ENCODE measurements at regions not wholly inside any gene's neighbourhood (a gene's known extent, or its start where the extent isn't known, plus 50 kb on each side); places are given as distances from the start of the nearest gene placed in this dataset.

- DNase-seq (ENCODE audit: low read depth in 4 of 4, low spot score in 1 of 4), result no peak
Measured at GRCh38 chr13:52975969-52976368, 52.6 kb upstream of the OLFM4 start.

DNA sequence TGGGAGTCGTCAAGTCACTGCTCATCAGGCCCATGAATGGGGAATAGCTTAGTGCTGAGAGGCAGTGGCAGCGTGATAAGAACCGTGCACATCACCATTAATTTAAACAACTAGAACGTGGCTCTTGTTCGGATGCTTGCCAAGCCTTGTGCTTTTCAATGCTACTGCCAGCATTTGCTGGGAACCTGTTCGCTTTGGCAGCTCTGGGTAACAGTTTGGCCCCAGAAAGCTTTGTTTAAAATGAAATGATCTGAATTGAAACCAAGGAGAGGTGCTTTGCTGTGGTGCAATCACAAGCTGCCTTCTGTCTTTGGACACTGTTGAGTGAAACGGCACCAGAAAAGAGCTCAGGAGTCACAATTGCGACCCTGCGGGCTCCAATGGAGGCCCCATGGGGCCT lies 53.5 kb upstream of the OLFM4 start:
- DNase-seq (ENCODE audit: low read depth in 4 of 4, low spot score in 1 of 4), result no peak

GRCh38 chr13:52974711-52975110 lies 53.9 kb upstream of the OLFM4 start:
- DNase-seq (ENCODE audit: low read depth in 4 of 4, low spot score in 1 of 4), result no peak

- DNase-seq (ENCODE audit: low read depth in 4 of 4, low spot score in 1 of 4), result no peak
Measured at GRCh38 chr13:52969373-52969772, 59.2 kb upstream of the OLFM4 start.

DNA sequence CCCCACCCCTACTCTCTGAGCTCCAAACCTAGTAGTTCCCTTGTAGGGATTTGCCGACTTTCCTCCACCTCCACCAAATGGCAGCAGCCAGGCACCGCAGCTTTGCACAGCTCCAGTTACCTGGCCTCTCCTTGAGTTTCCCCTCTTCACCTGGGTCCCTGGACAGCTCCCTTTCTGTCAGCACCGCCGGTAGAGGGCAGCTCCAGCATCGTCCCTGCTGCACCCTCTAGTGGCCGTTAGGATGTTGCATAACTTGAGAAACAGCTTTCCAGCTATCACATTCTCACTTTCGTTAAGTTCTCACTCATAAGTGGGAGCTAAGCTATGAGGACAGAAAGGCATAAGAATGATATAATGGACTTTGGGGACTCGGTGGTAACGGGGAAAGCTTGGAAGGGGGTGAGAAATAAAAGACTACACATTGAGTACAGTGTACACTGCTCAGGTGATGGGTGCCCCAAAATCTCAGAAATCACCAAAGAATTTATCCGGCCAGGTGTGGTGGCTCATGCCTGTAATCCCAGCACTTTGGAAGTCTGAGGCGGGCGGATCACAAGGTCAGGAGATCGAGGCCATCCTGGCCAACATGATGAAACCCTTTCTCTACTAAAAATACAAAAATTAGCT lies 60.4 kb upstream of the OLFM4 start:
- DNase-seq (ENCODE audit: low read depth in 4 of 4, low spot score in 1 of 4), result peak; percentile 9 to 50 (median 37)

GRCh38 chr13:52961987-52962386 lies 66.6 kb upstream of the OLFM4 start:
- DNase-seq (ENCODE audit: low read depth in 4 of 4, low spot score in 1 of 4), result no peak

GRCh38 chr13:52961256-52961910 lies 67.2 kb upstream of the OLFM4 start:
- DNase-seq (ENCODE audit: low read depth in 4 of 4, low spot score in 1 of 4), result no peak

DNA sequence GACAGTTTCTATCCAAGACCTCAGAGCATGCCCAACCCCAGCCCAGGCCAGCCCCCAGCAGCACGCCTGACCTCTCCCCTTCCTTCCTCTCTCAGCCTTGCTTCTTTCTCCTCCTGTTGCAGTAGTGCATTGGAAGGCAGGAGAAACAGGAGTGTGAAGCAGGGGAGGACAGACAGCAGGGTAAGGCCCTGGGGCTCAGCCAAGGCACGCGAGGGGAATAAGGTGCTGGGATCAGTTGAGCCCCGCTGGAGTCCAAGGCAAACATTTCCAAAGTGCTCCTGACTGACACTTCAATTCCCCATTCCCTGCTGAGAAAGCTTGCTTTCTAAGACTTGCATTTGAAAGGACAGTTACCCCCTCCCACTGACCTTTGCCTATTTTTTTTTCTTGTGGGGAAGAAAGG lies 73.1 kb upstream of the OLFM4 start:
- no peak for DNase-seq (ENCODE audit: low read depth in 4 of 4, low spot score in 1 of 4)

- no peak for DNase-seq (ENCODE audit: low read depth in 4 of 4, low spot score in 1 of 4)
Measured at GRCh38 chr13:52954838-52955237, 73.8 kb upstream of the OLFM4 start.

- no peak for DNase-seq (ENCODE audit: low read depth in 4 of 4, low spot score in 1 of 4)
Measured at GRCh38 chr13:52950436-52950956, 78.1 kb upstream of the OLFM4 start.

- no peak for DNase-seq (ENCODE audit: low read depth in 4 of 4, low spot score in 1 of 4)
Measured at GRCh38 chr13:52949742-52950141, 78.9 kb upstream of the OLFM4 start.

DNA sequence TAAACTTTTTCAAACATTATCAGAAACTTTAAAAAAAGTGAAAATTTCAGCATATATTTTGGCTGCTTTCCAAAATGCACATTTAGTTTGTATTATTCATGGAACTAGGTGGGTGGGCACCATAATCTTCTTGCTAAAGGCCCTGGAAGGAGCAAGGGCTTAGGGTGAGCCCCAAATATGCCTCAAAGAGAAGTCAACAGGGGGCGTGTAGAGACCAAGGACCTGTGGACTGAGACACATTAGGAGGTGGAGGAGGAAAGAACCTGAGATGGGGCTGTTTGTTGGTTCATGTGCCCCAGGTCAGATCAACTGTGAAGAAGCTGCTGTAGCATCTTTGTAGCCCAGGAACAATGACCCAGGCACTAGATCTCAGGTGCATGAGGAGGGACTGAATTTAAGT lies 79.6 kb upstream of the OLFM4 start:
- DNase-seq (ENCODE audit: low read depth in 4 of 4, low spot score in 1 of 4), result no peak

DNA sequence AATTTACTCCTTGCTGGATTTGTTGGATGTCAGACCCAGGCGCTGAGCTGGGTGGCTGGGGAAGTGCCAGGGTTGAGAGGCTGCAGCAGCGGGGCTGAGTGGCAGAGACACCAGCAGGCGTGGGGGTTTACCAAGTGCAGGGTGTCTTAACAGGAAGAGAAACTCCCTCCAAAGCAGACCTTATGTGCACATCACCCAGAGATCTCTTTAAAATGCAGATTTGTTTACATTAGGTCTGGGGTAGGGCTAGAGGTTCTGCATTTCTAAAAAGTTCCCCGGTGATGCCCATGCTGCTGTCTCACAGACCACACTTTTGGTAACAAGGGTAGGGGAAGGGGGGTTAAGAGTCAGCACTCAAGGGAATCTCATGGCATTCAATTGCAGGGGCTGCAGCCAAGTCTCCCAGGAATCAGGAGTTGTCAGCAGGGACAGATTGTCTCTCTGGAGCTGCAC lies 80.7 kb upstream of the OLFM4 start:
- no peak for DNase-seq (ENCODE audit: low read depth in 4 of 4, low spot score in 1 of 4)

DNA sequence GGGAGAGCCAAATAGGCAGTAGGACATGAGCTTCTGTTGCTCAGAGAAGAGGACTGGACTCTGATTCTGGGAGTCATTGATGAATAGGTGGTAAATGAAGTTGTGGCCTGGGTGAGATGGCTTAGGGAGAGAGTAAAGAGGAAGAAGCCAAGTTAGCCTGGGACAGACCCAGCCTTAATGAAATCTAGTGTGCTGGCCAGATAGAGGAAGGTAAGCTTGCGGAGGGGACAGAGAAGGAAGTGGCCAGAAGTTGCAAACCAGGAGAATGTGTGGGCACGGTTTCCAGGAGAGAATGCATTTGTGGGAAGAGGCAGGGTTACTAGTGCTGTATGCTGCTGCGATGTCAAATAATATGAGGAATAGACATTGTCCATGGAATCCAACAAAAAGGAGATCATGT lies 83.3 kb upstream of the OLFM4 start:
- DNase-seq (ENCODE audit: low read depth in 4 of 4, low spot score in 1 of 4), result no peak

GRCh38 chr13:52944697-52945096 lies 83.9 kb upstream of the OLFM4 start:
- no peak for DNase-seq (ENCODE audit: low read depth in 4 of 4, low spot score in 1 of 4)

DNA sequence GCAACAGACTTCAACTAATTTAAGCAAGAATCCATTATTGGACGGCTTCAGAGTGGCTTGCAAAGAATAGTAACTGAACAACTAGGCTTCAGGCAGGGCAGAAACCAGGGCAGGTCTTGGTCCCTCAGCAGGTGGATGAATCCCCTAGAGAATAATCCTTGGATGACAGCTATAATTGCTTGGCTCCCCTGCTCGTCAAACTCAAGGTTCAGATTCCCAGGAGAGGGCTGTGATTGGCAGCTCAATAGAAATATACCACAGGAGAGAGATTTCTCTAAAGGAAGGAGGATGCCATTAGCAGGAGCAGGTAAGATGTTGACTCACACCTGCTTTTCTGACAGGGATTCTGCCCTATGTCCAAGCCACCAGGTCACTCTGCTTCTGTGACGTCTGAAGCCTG lies 89.6 kb upstream of the PCDH8 start:
- no peak for DNase-seq (ENCODE audit: low read depth in 4 of 4, low spot score in 1 of 4)

DNA sequence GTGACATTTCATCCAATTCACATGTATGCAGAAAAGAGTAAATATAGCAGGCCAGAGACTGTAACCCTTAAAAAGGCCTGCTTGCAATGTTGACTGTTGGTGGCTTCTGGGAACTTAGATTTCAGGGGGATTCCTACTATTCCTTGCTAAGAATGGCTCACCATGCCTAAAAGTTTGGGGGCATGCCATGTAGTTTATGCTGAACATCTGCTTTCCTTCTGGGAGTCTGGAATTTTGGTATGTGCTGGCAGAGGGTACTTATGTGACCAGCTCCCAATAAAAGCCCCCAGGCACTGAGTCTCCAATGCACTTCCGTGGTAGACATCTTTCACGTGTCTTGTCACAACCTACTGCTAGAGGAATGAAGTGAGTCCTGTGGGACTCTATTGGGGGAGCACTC lies 88.4 kb upstream of the PCDH8 start:
- no peak for DNase-seq (ENCODE audit: low read depth in 4 of 4, low spot score in 1 of 4)

GRCh38 chr13:52934258-52934657 lies 85.8 kb upstream of the PCDH8 start:
- DNase-seq (ENCODE audit: low read depth in 4 of 4, low spot score in 1 of 4), result no peak

GRCh38 chr13:52933547-52934210 lies 85.2 kb upstream of the PCDH8 start:
- DNase-seq (ENCODE audit: low read depth in 4 of 4, low spot score in 1 of 4), result no peak

DNA sequence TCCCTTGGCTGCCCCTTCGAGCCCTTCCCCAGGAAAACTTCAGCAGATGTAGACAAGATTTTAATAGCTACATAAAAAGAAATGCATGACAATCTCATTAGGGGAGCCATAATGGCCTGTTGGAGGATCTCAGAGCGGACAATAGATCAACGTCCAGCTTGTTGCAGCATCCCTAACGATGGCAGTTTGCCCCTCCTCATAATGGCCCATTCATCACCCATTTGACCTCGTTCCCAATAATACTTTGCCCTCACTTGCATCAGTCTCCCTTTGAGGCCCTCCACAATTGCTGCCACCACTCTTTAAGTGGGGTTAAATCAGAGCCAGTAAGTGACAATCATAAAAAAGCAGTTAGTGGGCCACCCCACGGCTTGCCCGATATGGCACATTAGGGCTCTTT lies 84.7 kb upstream of the PCDH8 start:
- DNase-seq (ENCODE audit: low read depth in 4 of 4, low spot score in 1 of 4), result no peak

DNA sequence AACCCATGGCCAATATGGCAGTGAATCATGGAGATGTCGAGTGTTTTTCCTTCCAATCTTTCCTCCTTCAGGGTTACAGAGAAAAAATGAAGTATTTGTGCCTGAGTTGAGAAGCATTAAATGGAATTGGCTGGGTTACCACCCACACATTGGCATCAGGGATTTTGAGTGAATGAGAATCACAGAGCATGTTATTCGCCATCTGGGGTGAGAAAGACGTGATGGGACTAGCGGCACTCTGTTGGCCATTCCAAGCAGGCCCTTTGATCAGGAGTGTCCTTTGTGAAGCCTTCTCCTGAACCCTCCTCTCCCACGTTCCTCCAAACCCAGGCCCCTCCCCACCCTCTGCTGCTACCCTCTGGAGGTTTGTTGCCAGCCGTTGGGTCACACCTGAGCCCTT lies 84.2 kb upstream of the PCDH8 start:
- DNase-seq (ENCODE audit: low read depth in 4 of 4, low spot score in 1 of 4), result no peak
